Activated CD4-positive, alpha-beta T cell treated with anti-CD3 and anti-CD28 coated beads for 1 hour (primary cell): ENCODE measurements at regions not wholly inside any gene's neighbourhood (a gene's known extent, or its start where the extent isn't known, plus 50 kb on each side); places are given as distances from the start of the nearest gene placed in this dataset.

Experiments used
- DNase-seq: peaks from one replicate; pipeline ENCODE4 v3.0.0-alpha.2; 2020

GRCh38 chr2:43127208-43127940 is 99.0 kb downstream of the ZFP36L2 start:
- DNase-seq = peak; percentile 81

GRCh38 chr2:43126817-43127207 is 99.6 kb downstream of the ZFP36L2 start:
- DNase-seq = no peak

- DNase-seq = no peak
Measured at GRCh38 chr2:43125090-43125998, 101.1 kb downstream of the ZFP36L2 start.

DNA sequence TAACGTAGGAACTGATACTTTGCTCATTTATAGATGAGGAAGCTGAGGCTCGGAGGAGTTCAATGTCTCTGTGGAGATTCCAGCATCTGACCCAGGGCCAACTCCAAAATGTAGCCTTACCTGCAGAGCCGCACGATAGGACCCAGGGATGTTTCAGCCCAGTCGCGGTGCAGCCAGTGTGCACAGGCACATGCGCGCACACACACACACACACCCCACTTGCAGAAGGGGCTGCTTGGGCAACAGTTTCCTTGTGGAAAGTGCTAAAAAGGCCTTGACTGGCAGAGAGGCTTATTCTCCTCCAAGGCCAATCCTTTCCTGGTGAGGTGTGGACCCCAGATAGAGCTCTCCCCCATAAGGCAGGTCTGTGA is 101.7 kb downstream of the ZFP36L2 start:
- DNase-seq = no peak

DNA sequence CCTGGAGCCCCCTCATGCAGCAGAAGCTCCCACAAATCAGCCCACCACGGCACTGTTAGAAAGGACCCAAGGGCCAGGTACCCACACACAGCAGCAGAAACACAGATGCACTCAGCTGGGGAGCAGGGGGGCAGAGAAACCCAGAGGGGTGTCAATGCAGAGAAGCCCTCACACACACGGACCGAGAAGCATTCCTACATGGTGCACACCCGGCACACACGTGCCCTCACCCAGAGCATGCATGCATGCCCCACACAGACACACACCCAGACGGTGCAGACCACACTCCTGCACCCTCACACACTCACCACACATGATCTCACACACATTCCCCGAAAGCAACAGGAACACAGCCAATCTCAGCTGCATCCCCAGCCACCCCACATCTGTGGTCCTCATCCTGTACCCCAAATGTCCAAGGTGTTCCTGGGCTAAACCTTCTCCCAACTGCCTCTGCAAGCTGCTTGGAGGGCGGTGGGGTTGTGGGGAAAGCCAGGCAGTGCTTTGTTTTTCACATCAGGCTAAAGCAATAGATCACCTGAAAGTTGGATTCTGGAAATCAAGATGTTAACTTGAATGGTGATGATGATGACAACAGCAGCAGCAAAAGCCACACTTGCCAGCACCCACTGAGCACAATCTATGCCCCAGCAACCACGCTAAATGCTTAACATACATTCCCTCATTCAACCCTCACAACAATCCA is 102.3 kb downstream of the ZFP36L2 start:
- DNase-seq = no peak

DNA sequence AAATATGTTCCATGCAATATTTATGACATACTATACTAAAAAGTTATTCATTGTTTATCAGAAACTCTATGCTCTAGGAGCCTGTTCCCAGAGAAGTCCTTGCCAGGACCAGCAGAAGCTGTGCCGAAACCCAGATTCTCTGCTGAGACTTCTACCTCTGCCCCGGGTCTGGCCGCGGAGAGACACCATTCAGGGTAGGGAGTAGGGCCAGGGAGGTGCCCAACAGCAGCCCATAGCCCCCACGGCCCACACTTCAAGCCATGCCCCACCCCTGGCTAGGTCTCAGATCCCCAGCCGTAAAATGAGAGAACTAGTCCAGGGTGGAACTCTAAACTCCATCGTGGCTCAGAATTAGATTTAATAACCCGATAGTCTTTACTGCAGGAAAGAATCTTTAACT is 102.9 kb downstream of the ZFP36L2 start:
- DNase-seq = no peak

DNA sequence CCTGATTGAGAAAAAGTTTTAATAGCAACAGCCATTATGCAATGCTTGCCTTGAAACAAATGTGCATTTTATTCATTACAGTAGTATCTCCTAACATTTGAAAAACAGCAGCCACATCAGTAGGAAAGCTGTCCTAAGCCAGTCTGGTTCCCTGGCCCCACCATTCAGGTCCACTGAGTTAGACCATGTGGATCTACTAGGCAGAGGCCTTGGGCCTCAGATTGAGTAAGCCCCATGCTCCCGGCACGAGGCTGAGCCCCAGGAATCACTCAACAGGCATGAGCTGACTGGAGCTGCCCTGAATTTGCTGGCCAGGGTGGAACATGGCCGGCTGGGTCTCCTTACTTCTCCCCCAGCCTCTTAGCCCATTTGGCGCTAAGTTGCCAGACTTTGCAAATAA is 103.4 kb downstream of the ZFP36L2 start:
- DNase-seq = no peak

DNA sequence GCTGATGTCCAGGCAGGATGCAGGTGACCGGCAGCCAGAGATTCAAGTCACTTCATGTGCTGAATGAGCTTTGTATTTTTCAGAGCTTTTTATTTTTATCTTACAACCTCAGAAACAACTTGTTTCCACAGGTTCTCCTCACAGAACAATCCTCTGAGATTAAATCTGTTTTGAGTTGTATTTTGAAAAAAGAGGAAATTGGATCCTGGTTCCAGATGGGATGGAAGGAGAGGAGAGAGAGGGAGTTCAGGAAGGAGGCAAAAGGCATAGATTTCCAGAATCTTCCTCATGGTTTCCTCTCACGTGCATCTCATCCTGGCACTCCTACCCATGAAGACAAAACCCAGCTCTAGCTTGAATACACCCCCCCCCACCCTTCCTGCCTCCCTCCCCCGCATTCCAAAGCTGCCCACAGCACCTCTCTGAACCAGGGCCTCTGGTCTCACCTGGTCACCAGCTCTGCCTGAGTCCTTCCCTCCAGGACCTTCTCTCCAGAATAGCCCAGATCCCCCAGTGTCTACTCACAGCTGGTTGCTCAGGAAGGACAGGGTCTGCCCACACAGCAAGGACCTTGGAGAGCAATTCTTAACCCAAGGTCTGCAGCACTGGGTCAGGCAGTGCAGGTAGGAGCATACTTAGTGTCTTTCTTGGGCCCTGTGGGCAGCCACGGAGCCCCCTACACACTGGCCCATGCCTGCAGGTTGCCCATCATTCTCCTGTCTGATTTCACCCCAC is 104.7 kb downstream of the ZFP36L2 start:
- no peak for DNase-seq

DNA sequence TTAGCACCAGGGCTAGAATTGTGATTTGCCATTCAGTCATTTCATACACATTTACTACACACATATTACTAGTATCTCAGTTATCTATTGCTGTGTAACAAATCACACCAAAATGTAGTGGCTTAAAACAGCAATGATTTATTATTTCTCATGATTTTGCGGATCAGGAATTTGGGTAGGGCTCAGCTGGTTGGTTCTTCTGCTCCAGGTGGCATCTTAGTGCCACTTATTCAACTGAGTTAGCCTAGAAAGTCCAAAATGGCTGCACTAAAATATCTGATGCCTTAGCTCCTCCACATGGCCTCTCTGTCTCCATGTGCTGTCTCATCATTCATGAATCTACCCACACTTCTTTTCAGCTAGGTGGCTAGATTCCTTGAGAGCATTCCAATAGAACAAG is 107.1 kb downstream of the ZFP36L2 start:
- DNase-seq = no peak

DNA sequence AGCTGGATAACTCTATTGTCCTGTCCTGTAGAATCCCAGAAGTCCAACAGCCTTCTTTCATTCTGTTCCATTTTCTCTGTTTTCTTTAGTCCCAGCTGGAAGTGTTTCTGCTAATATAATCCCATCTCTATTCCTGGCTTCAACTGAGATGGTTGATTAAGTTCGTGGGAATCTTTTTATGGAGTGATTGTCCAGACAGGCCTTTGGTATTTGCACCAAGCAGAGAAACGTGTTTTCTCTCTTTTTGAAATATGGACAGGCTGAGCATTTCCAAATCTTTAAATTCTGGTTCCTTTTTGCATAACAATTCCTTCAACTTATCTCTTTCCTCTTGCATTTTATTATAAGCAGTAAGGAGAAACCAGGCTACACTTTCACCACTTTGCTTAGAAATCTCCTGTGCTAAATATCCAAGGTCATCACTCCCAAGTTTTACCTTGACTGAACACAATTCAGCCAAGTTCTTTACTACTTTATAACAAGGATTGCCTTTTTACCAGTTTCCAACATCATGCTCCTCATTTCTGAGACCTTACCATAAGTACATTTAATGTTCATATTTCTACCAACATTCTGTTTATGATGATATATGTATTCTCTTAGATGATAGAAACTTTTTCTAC is 108.8 kb downstream of the ZFP36L2 start:
- no peak for DNase-seq

GRCh38 chr2:43116988-43117387 is 109.4 kb downstream of the ZFP36L2 start:
- no peak for DNase-seq

DNA sequence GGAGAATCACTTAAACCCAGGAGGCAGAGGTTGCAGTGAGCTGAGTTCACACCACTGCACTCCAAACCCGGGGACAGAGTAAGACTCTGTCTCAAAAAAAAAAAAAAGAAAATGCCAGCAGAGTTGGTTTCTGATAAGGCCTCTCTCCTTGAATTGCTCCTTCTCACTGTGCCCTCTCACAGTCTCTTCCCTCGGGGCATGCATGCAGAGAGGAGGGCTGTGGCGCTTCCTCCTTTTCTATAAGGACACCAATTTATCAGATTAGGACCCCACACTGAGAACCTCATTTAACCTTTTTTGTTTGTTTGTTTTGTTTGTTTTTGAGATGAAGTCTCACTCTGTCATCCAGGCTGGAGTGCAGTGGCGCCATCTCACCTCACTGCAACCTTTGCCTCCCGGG is 110.5 kb downstream of the ZFP36L2 start:
- DNase-seq = no peak

GRCh38 chr2:43114210-43114609 is 112.2 kb downstream of the ZFP36L2 start:
- DNase-seq = no peak

DNA sequence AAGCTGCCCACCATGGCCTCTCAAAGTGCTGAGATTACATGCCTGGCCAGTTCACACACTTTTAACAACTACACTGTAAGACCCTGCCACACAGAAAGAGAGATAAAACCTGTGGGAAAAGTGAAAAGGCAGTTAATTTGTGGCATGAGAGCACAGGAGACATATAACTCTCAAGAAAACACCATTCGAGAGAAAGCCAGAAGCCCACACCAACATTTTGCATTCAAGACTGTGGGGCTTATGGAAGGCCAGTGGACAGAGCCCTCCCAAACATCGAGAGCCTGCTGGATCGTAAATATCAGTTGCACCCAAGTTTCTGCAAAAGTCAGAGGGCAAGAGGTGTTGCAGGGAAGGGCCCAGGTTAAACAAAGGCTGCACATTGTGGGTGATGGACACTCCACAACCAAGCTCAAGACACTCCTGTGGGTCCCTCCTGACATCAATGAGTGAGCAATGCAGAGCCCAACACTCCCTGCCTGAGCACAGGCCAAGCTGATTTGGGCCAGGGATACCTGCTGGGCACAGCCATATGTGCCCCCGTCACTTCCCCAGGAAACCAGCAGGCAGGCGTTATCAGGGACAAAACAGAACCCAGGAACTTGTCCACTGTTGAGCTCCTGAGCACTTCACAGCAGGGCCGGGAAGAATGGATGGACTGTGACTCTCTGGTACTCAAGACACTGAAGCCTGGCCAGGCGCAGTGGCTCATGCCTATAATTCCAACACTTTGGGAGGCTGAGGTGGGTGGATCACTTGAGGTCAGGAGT is 114.4 kb downstream of the ZFP36L2 start:
- no peak for DNase-seq

DNA sequence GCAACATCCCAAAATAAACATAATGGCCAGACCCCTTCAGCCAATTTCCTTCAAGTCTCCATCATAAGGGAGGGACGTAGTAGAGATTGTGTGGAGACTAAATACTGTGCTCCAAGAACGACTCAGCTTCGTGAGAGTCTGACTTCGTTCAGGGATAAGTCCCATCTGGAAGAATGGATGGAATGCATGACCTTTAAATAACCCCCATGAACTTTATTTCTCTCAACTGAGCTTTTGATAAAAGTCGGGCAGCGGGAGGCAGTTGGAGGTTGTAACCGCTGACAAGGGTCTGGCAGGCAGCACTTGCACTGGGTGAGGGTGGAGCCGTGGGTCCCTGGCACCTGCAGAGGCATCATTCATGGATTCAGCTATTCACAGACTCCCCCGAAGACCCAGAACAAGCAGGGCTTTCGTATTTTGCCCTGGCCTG is 115.9 kb downstream of the ZFP36L2 start:
- no peak for DNase-seq

DNA sequence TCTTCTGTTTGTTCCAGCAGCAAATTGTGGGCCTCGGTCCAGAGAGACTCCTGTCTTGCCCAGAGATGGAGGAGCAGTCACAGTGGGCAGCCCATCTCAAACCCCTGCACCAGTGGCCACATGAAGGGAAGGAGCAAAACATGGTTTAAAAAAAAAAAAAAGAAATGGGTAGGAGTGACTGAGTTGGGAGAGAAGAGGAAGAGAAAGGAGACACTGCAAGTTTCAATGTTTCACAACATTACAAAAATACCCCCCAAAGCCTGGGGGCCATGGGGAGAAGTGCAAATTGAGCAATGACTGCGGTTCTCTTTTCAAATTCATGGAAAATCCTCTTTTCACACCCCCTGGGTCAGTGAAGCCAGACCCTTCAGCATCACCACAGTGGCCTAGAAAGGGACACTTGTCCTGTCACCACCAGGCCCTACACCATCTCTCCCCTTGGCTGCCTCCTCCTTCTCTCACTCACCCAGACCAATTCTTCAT is 117.1 kb downstream of the ZFP36L2 start:
- no peak for DNase-seq

DNA sequence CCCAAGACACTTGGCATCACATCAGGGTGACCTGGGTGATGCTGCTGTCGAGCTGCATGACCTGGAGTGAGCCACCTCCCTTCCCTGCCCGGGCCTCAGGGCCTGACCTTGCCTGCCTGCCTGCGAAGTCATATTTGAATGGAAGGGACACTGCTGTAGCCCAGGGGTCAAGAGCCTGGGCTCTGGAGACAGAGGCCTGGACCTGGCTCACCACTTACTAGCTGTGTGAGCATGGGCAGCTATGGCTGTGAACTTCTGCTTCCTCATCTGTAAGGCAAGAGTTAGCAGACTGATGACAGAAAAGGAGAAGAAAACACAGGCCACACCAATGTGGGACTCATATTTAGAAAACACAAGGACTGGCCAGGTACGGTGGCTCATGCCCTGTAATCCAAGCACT is 118.7 kb downstream of the ZFP36L2 start:
- no peak for DNase-seq

DNA sequence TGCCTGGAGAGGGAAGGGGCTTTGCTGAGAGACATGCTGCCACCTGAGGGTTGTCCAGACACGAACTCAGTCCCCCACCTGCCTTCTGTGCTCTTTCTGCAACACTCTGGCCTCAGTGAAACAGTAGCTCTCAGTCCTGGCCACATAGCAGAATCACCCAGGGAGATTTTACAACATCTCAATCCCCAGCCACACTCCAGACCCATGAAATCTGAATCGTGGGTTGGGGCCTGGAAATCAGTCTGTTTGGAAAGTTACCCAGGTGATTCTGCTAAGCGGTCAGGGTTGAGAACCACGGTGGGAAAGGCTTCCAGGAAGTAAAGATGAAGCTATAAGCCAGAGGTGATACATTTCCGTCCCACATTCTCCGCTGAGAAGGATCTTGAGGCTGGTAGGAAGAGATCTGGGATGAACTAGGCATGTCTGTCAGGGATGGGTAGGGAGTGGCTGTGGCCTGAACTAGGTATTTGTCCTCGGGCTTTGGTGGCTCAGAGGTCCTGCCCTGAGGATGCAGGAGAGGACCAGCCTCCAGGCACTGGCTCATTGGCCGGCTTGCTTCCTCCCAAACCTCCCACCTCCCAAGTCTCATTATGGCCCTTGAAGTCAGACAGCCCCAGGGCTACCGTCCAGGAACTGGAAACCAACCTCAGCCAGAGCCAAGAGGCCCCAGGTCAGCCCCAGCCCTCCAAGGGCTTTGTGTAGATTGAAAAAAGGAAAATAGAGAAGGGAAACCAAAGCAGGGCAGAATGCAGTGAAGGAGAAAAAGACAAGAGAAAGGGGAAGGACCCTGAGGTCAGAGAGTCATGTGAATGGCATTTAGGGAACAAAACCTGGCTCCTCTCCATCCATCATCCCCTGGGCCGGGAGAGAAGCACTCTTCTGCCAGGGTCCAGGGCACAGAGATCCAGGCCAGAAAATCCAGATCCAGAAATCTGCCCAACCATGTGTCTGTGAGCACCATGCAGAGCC is 119.6 kb downstream of the ZFP36L2 start:
- DNase-seq = no peak

DNA sequence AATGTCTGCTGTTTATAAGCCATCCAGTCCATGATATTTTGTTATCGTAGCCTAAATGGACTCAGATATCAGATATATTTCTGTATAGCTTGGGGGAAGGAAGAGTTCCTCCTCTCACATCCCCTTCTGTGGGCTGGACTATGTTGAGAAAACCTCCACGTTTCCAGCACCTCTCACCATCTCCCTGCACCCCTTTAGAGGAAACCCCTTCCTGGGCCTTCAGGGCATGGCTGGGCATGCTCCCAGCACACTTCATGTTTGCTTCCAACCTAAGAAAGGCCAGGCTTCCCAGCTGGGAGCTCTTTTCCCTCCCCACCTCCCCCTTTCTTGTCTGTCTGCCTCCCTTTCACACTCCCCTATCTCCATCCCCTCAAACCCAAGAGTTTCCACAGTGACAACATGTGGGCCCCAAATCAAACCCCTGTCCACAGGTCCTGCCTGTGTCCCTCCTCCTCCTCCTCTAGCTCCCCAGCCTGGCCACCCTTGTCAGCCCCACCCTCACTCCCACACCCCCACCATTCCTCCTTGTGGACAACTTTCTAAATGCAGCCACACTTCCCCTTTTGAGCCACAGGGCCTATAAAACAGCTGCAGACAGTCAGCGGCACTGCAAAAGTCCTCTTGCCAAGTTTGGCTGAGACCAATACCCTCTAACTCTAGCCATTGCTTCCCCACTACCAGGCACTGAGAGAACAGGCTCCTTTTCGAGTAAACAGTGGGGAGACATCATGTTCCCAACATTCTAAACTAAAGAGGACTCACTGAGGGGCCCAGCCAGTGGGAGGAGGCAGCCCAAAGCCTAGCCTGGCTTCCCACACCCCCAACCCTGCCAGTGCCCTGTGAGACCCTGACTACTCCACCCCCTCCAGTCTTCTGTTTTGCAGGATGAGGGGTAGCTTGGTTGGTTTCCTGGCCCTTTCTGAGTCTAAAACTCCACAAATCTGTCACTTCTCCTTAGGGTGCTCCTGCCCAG is 120.5 kb downstream of the ZFP36L2 start:
- no peak for DNase-seq
